Dendritic cell treated with granulocyte-macrophage colony-stimulating factor and Interleukin-4, amounts not matched to agents 40 ng/mL and 50 ng/mL, for 4 days (primary cell): ENCODE measurements at regions not wholly inside any gene's neighbourhood (a gene's known extent, or its start where the extent isn't known, plus 50 kb on each side); places are given as distances from the start of the nearest gene placed in this dataset.

Experiments used
- H3K27ac Mint-ChIP-seq: one replicate; pipeline ENCODE4 v1.8.0; 2022; ENCODE audit warnings: mild to moderate bottlenecking, mixed read lengths
- H3K27me3 Mint-ChIP-seq: one replicate; pipeline ENCODE4 v1.8.0; 2022; ENCODE audit warnings: mild to moderate bottlenecking, mixed read lengths
- H3K36me3 Mint-ChIP-seq: one replicate; pipeline ENCODE4 v1.8.0; 2022; ENCODE audit warnings: low read depth, mixed read lengths
- H3K4me1 Mint-ChIP-seq: one replicate; pipeline ENCODE4 v1.8.0; 2022; ENCODE audit warnings: low read depth, mixed read lengths
- H3K4me3 Mint-ChIP-seq: one replicate; pipeline ENCODE4 v1.8.0; 2022; ENCODE audit warnings: mild to moderate bottlenecking, moderate library complexity, mixed read lengths
- H3K9me3 Mint-ChIP-seq: one replicate; pipeline ENCODE4 v1.8.0; 2022; ENCODE audit warnings: mixed read lengths
- intact Hi-C: fragments of 100-400 bp; cut with micrococcal nuclease; formaldehyde crosslinking; loops from one replicate; pipeline ENCODE4 v1.15.0; 2022

- Mint-ChIP-seq H3K4me1 (no peaks in the 10 kb centered on the region), H3K27me3 (peaks cover 2% of the 10 kb centered on the region), H3K36me3 (no peaks in the 10 kb centered on the region), H3K4me3 (no peak overlapping the region), H3K9me3 (no peaks in the 10 kb centered on the region), H3K27ac (no peak overlapping the region)
- intact Hi-C loops = no loop called here
Observed at GRCh38 chr14:98890556-98891340, 381.2 kb downstream of the BCL11B start.

- H3K4me1 Mint-ChIP-seq = no peaks in the 10 kb centered on the region
- peaks cover 2% of the 10 kb centered on the region for H3K27me3 Mint-ChIP-seq
- no peaks in the 10 kb centered on the region for H3K9me3 Mint-ChIP-seq
- H3K27ac Mint-ChIP-seq = no peak overlapping the region
- H3K36me3 Mint-ChIP-seq = no peaks in the 10 kb centered on the region
- intact Hi-C loops = no loop called here
- H3K4me3 Mint-ChIP-seq = no peak overlapping the region
Observed at GRCh38 chr14:98893675-98894074, 378.3 kb downstream of the BCL11B start.

GRCh38 chr14:98894600-98894999 is 377.4 kb downstream of the BCL11B start:
- H3K27ac Mint-ChIP-seq = no peak overlapping the region

GRCh38 chr14:98896449-98896848 is 375.5 kb downstream of the BCL11B start:
- Mint-ChIP-seq H3K9me3 (no peaks in the 10 kb centered on the region), H3K4me3 (no peak overlapping the region), H3K27ac (no peak overlapping the region), H3K27me3 (peaks cover 4% of the 10 kb centered on the region), H3K36me3 (no peaks in the 10 kb centered on the region), H3K4me1 (no peaks in the 10 kb centered on the region)
- intact Hi-C loops = no loop called here

More at GRCh38 chr14:98894600-98894999, 377.4 kb downstream of the BCL11B start:
- H3K36me3 Mint-ChIP-seq = no peaks in the 10 kb centered on the region
- no peaks in the 10 kb centered on the region for H3K9me3 Mint-ChIP-seq
- H3K4me1 Mint-ChIP-seq = no peaks in the 10 kb centered on the region
- H3K27me3 Mint-ChIP-seq = peaks cover 2% of the 10 kb centered on the region
- no peak overlapping the region for H3K4me3 Mint-ChIP-seq
- intact Hi-C loops = no loop called here

- intact Hi-C loops = no loop called here
- peaks cover 6% of the 10 kb centered on the region for H3K27me3 Mint-ChIP-seq
- H3K27ac Mint-ChIP-seq = no peak overlapping the region
- no peaks in the 10 kb centered on the region for H3K9me3 Mint-ChIP-seq
- H3K36me3 Mint-ChIP-seq = no peaks in the 10 kb centered on the region
- H3K4me1 Mint-ChIP-seq = no peaks in the 10 kb centered on the region
- no peak overlapping the region for H3K4me3 Mint-ChIP-seq
Observed at GRCh38 chr14:98897605-98898309, 374.2 kb downstream of the BCL11B start.

GRCh38 chr14:98899441-98899840 is 372.6 kb downstream of the BCL11B start:
- H3K36me3 Mint-ChIP-seq = no peaks in the 10 kb centered on the region
- H3K9me3 Mint-ChIP-seq = no peaks in the 10 kb centered on the region
- intact Hi-C loops = no loop called here
- H3K27ac Mint-ChIP-seq = no peak overlapping the region
- H3K27me3 Mint-ChIP-seq = peaks cover 6% of the 10 kb centered on the region
- H3K4me3 Mint-ChIP-seq = no peak overlapping the region
- no peaks in the 10 kb centered on the region for H3K4me1 Mint-ChIP-seq

GRCh38 chr14:98900236-98900635 is 371.8 kb downstream of the BCL11B start:
- Mint-ChIP-seq H3K27me3 (peaks cover 6% of the 10 kb centered on the region), H3K4me1 (no peaks in the 10 kb centered on the region), H3K9me3 (no peaks in the 10 kb centered on the region), H3K36me3 (no peaks in the 10 kb centered on the region), H3K4me3 (no peak overlapping the region), H3K27ac (no peak overlapping the region)
- intact Hi-C loops = no loop called here

GRCh38 chr14:98900798-98901197 is 371.2 kb downstream of the BCL11B start:
- H3K27ac Mint-ChIP-seq = no peak overlapping the region
- H3K27me3 Mint-ChIP-seq = peaks cover 4% of the 10 kb centered on the region
- intact Hi-C loops = no loop called here
- H3K4me3 Mint-ChIP-seq = no peak overlapping the region
- no peaks in the 10 kb centered on the region for H3K36me3 Mint-ChIP-seq
- H3K9me3 Mint-ChIP-seq = no peaks in the 10 kb centered on the region
- H3K4me1 Mint-ChIP-seq = no peaks in the 10 kb centered on the region

GRCh38 chr14:98901511-98902205 is 370.3 kb downstream of the BCL11B start:
- no peak overlapping the region for H3K27ac Mint-ChIP-seq
- no peak overlapping the region for H3K4me3 Mint-ChIP-seq
- no peaks in the 10 kb centered on the region for H3K9me3 Mint-ChIP-seq
- peaks cover 4% of the 10 kb centered on the region for H3K27me3 Mint-ChIP-seq
- intact Hi-C loops = no loop called here
- no peaks in the 10 kb centered on the region for H3K4me1 Mint-ChIP-seq
- H3K36me3 Mint-ChIP-seq = no peaks in the 10 kb centered on the region

- intact Hi-C loops = no loop called here
- no peaks in the 10 kb centered on the region for H3K9me3 Mint-ChIP-seq
Observed at GRCh38 chr14:98903371-98903770, 368.6 kb downstream of the BCL11B start.

GRCh38 chr14:98904677-98905076 is 367.3 kb downstream of the BCL11B start:
- intact Hi-C loops = no loop called here
- Mint-ChIP-seq H3K4me1 (no peaks in the 10 kb centered on the region), H3K27me3 (peaks cover 9% of the 10 kb centered on the region), H3K9me3 (no peaks in the 10 kb centered on the region), H3K27ac (no peak overlapping the region), H3K4me3 (no peak overlapping the region), H3K36me3 (no peaks in the 10 kb centered on the region)

More at GRCh38 chr14:98903371-98903770, 368.6 kb downstream of the BCL11B start:
- Mint-ChIP-seq H3K27ac (no peak overlapping the region), H3K36me3 (no peaks in the 10 kb centered on the region), H3K4me1 (no peaks in the 10 kb centered on the region), H3K27me3 (peaks cover 9% of the 10 kb centered on the region), H3K4me3 (no peak overlapping the region)

- Mint-ChIP-seq H3K4me1 (no peaks in the 10 kb centered on the region), H3K36me3 (no peaks in the 10 kb centered on the region), H3K9me3 (no peaks in the 10 kb centered on the region), H3K27me3 (peaks cover 8% of the 10 kb centered on the region), H3K4me3 (no peak overlapping the region), H3K27ac (no peak overlapping the region)
- intact Hi-C loops = no loop called here
Observed at GRCh38 chr14:98906123-98906995, 365.6 kb downstream of the BCL11B start.

- H3K27me3 Mint-ChIP-seq = peaks cover 7% of the 10 kb centered on the region
- no peaks in the 10 kb centered on the region for H3K4me1 Mint-ChIP-seq
- no peak overlapping the region for H3K4me3 Mint-ChIP-seq
- intact Hi-C loops = no loop called here
- H3K9me3 Mint-ChIP-seq = no peaks in the 10 kb centered on the region
- H3K27ac Mint-ChIP-seq = no peak overlapping the region
- no peaks in the 10 kb centered on the region for H3K36me3 Mint-ChIP-seq
Observed at GRCh38 chr14:98907271-98907670, 364.7 kb downstream of the BCL11B start.
